ENCODE measurements at regions not wholly inside any gene's neighbourhood (a gene's known extent, or its start where the extent isn't known, plus 50 kb on each side); places are given as distances from the start of the nearest gene placed in this dataset.
A peak's percentile ranks its signal among the peaks of the same experiment; 100 is the strongest.

DNA sequence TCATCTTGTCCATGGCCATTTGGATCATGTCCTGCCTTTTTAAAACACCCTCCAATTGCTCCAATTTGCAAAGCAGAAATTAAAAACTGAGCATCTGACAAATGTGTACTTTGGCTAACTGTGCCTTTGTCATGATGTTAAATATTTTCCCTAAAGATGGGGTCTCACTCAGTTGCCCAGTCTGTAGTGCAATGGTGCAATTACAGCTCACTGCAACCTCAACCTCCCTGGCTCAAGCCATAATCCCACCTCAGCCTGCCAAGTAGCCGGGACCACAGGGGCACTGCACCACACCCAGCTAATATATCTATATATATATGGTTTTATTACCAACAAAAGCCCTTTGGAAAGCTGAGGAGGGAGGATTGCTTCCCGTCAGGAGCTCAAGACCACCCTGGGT is 782.7 kb downstream of the UQCRFS1 start:
- Mint-ChIP-seq H3K27me3 (ENCODE audit: low read depth) (peaks cover 12% of the 10 kb centered on the region), H3K27ac (no peak overlapping the region), H3K4me1 (peaks cover 28% of the 10 kb centered on the region), H3K4me3 (no peak overlapping the region), H3K36me3 (peaks cover 37% of the 10 kb centered on the region), H3K9me3 (peaks cover 40% of the 10 kb centered on the region)
- ATAC-seq = no peak
- no peak for TF ChIP-seq ZNF232 (CRISPR knock-in tag; IDR thresholded peaks at IDR 0.05)
- TF ChIP-seq ZNF121 (CRISPR knock-in tag; IDR thresholded peaks at IDR 0.05) = peak; percentile 79; the same call in 1 of the 2 replicates
- CTCF ChIA-PET = no interaction called here
- DNase-seq (ENCODE audit: low spot score) = no peak
- POLR2A ChIA-PET = no interaction called here

DNA sequence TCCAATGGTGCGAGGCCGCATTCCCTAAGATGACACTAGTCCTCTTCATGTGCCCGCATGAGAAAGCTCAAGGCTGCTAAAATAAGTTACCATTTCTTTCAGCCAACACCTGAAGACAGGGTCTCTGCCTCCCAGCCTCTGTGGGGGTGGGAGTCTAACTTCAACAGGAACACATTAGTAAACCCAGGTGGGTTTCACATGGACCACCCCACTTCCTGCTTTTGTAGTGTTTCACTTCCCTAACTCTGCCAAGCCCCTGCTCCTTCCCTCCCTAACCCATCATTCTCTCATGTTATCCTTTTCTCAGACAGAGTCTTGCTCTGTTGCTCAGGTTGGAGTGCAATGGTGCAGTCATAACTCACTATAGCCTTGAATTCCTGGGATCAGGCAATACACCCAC is 783.6 kb downstream of the UQCRFS1 start:
- Mint-ChIP-seq H3K4me3 (no peak overlapping the region), H3K9me3 (peaks cover 31% of the 10 kb centered on the region), H3K36me3 (peaks cover 28% of the 10 kb centered on the region), H3K4me1 (peaks cover 37% of the 10 kb centered on the region), H3K27me3 (ENCODE audit: low read depth) (peaks cover 4% of the 10 kb centered on the region), H3K27ac (no peak overlapping the region)
- no peak for DNase-seq (ENCODE audit: low spot score)
- no peak for ATAC-seq
- ChIA-PET CTCF (no interaction called here), POLR2A (no interaction called here)
- TF ChIP-seq, protein P1, sequence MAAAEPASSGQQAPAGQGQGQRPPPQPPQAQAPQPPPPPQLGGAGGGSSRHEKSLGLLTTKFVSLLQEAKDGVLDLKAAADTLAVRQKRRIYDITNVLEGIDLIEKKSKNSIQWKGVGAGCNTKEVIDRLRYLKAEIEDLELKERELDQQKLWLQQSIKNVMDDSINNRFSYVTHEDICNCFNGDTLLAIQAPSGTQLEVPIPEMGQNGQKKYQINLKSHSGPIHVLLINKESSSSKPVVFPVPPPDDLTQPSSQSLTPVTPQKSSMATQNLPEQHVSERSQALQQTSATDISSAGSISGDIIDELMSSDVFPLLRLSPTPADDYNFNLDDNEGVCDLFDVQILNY (CRISPR knock-in tag; IDR thresholded peaks at IDR 0.05) = no peak
- TF ChIP-seq, protein P2, sequence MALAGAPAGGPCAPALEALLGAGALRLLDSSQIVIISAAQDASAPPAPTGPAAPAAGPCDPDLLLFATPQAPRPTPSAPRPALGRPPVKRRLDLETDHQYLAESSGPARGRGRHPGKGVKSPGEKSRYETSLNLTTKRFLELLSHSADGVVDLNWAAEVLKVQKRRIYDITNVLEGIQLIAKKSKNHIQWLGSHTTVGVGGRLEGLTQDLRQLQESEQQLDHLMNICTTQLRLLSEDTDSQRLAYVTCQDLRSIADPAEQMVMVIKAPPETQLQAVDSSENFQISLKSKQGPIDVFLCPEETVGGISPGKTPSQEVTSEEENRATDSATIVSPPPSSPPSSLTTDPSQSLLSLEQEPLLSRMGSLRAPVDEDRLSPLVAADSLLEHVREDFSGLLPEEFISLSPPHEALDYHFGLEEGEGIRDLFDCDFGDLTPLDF (CRISPR knock-in tag; IDR thresholded peaks at IDR 0.05) = no peak
- TF ChIP-seq, protein P3, sequence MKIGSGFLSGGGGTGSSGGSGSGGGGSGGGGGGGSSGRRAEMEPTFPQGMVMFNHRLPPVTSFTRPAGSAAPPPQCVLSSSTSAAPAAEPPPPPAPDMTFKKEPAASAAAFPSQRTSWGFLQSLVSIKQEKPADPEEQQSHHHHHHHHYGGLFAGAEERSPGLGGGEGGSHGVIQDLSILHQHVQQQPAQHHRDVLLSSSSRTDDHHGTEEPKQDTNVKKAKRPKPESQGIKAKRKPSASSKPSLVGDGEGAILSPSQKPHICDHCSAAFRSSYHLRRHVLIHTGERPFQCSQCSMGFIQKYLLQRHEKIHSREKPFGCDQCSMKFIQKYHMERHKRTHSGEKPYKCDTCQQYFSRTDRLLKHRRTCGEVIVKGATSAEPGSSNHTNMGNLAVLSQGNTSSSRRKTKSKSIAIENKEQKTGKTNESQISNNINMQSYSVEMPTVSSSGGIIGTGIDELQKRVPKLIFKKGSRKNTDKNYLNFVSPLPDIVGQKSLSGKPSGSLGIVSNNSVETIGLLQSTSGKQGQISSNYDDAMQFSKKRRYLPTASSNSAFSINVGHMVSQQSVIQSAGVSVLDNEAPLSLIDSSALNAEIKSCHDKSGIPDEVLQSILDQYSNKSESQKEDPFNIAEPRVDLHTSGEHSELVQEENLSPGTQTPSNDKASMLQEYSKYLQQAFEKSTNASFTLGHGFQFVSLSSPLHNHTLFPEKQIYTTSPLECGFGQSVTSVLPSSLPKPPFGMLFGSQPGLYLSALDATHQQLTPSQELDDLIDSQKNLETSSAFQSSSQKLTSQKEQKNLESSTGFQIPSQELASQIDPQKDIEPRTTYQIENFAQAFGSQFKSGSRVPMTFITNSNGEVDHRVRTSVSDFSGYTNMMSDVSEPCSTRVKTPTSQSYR (CRISPR knock-in tag; IDR thresholded peaks at IDR 0.05) = no peak
- no peak for TF ChIP-seq ZNF671 (CRISPR knock-in tag; IDR thresholded peaks at IDR 0.05)

DNA sequence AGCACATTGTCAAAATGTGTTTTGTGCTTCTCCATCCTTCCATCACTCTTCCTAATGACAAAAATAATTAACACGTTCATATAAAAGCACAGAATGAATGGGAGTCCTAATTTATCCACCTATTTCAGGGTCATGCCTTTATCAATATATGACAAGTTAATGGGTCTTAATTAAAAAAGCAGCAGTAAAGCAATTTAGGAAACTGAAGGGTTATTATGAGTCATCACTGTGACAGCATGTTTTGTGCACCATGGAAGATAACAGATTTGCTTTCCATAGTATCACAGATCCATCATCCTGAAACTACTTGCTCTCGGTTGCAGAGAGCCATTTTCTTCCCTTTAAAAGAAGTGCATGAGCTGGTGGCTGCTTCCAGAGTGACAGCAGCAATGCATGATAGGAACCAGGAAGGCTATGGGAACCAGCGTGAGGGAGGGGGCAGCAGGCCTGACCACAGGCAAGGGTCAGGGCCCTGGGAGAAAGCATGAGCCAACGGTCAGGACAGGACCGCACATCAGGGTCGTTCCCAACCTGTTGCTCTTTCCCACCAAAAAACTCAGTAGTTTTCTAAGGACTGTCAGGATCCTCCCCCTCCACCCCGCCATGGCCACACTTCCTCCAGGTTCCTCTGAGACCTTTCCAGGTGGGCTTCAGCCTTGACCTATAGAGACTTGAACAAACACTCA is 784.1 kb downstream of the UQCRFS1 start:
- DNase-seq (ENCODE audit: low spot score) = no peak
- peaks cover 42% of the 10 kb centered on the region for H3K4me1 Mint-ChIP-seq
- CTCF ChIA-PET = no interaction called here
- no peaks in the 10 kb centered on the region; the same call in 1 of the 2 replicates for H3K27me3 Mint-ChIP-seq (ENCODE audit: low read depth)
- H3K27ac Mint-ChIP-seq = no peak overlapping the region
- POLR2A ChIA-PET = no interaction called here
- peaks cover 26% of the 10 kb centered on the region for H3K9me3 Mint-ChIP-seq
- no peak overlapping the region for H3K4me3 Mint-ChIP-seq
- no peak for ATAC-seq
- H3K36me3 Mint-ChIP-seq = peaks cover 23% of the 10 kb centered on the region
- TF ChIP-seq NFYB (CRISPR knock-in tag; conservative IDR thresholded peaks at IDR 0.05; ENCODE audit: low read depth) (no peak), SMAD4 (CRISPR knock-in tag; IDR thresholded peaks at IDR 0.05) (no peak), CREB1 (CRISPR knock-in tag; IDR thresholded peaks at IDR 0.05) (no peak), ZNF317 (CRISPR knock-in tag; IDR thresholded peaks at IDR 0.05; ENCODE audit: borderline replicate concordance, low read depth) (no peak), SMAD3 (CRISPR knock-in tag; IDR thresholded peaks at IDR 0.05; ENCODE audit: borderline replicate concordance) (no peak)
- TF ChIP-seq, protein P3 (CRISPR knock-in tag; IDR thresholded peaks at IDR 0.05) = no peak
- TF ChIP-seq, protein P4, sequence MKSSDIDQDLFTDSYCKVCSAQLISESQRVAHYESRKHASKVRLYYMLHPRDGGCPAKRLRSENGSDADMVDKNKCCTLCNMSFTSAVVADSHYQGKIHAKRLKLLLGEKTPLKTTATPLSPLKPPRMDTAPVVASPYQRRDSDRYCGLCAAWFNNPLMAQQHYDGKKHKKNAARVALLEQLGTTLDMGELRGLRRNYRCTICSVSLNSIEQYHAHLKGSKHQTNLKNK (CRISPR knock-in tag; IDR thresholded peaks at IDR 0.05) = no peak
- TF ChIP-seq, protein P5, sequence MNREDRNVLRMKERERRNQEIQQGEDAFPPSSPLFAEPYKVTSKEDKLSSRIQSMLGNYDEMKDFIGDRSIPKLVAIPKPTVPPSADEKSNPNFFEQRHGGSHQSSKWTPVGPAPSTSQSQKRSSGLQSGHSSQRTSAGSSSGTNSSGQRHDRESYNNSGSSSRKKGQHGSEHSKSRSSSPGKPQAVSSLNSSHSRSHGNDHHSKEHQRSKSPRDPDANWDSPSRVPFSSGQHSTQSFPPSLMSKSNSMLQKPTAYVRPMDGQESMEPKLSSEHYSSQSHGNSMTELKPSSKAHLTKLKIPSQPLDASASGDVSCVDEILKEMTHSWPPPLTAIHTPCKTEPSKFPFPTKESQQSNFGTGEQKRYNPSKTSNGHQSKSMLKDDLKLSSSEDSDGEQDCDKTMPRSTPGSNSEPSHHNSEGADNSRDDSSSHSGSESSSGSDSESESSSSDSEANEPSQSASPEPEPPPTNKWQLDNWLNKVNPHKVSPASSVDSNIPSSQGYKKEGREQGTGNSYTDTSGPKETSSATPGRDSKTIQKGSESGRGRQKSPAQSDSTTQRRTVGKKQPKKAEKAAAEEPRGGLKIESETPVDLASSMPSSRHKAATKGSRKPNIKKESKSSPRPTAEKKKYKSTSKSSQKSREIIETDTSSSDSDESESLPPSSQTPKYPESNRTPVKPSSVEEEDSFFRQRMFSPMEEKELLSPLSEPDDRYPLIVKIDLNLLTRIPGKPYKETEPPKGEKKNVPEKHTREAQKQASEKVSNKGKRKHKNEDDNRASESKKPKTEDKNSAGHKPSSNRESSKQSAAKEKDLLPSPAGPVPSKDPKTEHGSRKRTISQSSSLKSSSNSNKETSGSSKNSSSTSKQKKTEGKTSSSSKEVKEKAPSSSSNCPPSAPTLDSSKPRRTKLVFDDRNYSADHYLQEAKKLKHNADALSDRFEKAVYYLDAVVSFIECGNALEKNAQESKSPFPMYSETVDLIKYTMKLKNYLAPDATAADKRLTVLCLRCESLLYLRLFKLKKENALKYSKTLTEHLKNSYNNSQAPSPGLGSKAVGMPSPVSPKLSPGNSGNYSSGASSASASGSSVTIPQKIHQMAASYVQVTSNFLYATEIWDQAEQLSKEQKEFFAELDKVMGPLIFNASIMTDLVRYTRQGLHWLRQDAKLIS (CRISPR knock-in tag; IDR thresholded peaks at IDR 0.05; ENCODE audit: borderline replicate concordance) = no peak
- TF ChIP-seq, protein P6, sequence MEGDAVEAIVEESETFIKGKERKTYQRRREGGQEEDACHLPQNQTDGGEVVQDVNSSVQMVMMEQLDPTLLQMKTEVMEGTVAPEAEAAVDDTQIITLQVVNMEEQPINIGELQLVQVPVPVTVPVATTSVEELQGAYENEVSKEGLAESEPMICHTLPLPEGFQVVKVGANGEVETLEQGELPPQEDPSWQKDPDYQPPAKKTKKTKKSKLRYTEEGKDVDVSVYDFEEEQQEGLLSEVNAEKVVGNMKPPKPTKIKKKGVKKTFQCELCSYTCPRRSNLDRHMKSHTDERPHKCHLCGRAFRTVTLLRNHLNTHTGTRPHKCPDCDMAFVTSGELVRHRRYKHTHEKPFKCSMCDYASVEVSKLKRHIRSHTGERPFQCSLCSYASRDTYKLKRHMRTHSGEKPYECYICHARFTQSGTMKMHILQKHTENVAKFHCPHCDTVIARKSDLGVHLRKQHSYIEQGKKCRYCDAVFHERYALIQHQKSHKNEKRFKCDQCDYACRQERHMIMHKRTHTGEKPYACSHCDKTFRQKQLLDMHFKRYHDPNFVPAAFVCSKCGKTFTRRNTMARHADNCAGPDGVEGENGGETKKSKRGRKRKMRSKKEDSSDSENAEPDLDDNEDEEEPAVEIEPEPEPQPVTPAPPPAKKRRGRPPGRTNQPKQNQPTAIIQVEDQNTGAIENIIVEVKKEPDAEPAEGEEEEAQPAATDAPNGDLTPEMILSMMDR (IDR thresholded peaks at IDR 0.05) = no peak
- TF ChIP-seq, protein P7, sequence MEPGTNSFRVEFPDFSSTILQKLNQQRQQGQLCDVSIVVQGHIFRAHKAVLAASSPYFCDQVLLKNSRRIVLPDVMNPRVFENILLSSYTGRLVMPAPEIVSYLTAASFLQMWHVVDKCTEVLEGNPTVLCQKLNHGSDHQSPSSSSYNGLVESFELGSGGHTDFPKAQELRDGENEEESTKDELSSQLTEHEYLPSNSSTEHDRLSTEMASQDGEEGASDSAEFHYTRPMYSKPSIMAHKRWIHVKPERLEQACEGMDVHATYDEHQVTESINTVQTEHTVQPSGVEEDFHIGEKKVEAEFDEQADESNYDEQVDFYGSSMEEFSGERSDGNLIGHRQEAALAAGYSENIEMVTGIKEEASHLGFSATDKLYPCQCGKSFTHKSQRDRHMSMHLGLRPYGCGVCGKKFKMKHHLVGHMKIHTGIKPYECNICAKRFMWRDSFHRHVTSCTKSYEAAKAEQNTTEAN (CRISPR knock-in tag; IDR thresholded peaks at IDR 0.05) = no peak

All from WTC11 (cell line).